ENCODE measurements at regions not wholly inside any gene's neighbourhood (a gene's known extent, or its start where the extent isn't known, plus 50 kb on each side); places are given as distances from the start of the nearest gene placed in this dataset.
A peak's percentile ranks its signal among the peaks of the same experiment; 100 is the strongest.
"Not testable (repeated sequence)": the region's sequence is repeated elsewhere in the genome, so short reads cannot be mapped to it uniquely, and the experiment has no call there.

- H3K4me3 ChIP-seq; H3K27ac ChIP-seq; H3K27me3 ChIP-seq; intact Hi-C loops (cut with DNase I); H3K4me1 ChIP-seq; ATAC-seq; H3K36me3 ChIP-seq; DNase-seq: not testable (repeated sequence)
- peaks cover 0 to 48% (median 9%) of the 10 kb centered on the region in 11 donors for H3K9me3 ChIP-seq
These were observed 50.4 kb upstream of the B3GAT2 start for GRCh38 chr6:71007298-71007697.

GRCh38 chr6:71011871-71012371 is 55.1 kb upstream of the B3GAT2 start:
- no peak for ATAC-seq
- no peak overlapping the region for H3K4me3 ChIP-seq
- intact Hi-C loops (cut with DNase I) = loop anchor here in 8 of 10 donors (5.0 to 10.0 kb wide), 5 partner anchors 305 to 790 kb away; no protein-coding TSS in a partner anchor

GRCh38 chr6:71012866-71013469 is 56.1 kb upstream of the B3GAT2 start:
- Histone ChIP-seq H3K4me1 (no peaks in the 10 kb centered on the region), H3K27me3 (no peaks in the 10 kb centered on the region), H3K4me3 (no peak overlapping the region), H3K27ac (no peak overlapping the region), H3K36me3 (no peaks in the 10 kb centered on the region), H3K9me3 (no peaks in the 10 kb centered on the region)
- DNase-seq (peak in 1 of 2 donors; percentile 36), ATAC-seq (peak in 6 of 8 donors; percentile 55 to 87 (median 76))
- intact Hi-C loops (cut with DNase I) = loop anchor here in 8 of 10 donors (5.0 to 10.0 kb wide), 5 partner anchors 306 to 791 kb away; no protein-coding TSS in a partner anchor
- peak; percentile 49 to 82 (median 78) for TF ChIP-seq CTCF (IDR thresholded peaks at IDR 0.05)
- 34% methylated on average over 5 of the region's 5 CpGs for WGBS, 2 donors

More at GRCh38 chr6:71011871-71012371, 55.1 kb upstream of the B3GAT2 start:
- Histone ChIP-seq H3K4me1 (no peaks in the 10 kb centered on the region), H3K9me3 (peaks cover 0 to 7% (median 0%) of the 10 kb centered on the region in 11 donors), H3K36me3 (no peaks in the 10 kb centered on the region), H3K27me3 (no peaks in the 10 kb centered on the region), H3K27ac (no peak overlapping the region)
- TF ChIP-seq CTCF (IDR thresholded peaks at IDR 0.05) = no peak
- 26 to 27% methylated on average over 1 of the region's 1 CpG for WGBS, 2 donors
- DNase-seq = no peak

- no peak overlapping the region for H3K27ac ChIP-seq
- H3K36me3 ChIP-seq = no peaks in the 10 kb centered on the region
- intact Hi-C loops (cut with DNase I) = loop anchor here in 1 of 10 donors (5.0 to 10.0 kb wide), 2 partner anchors 329 to 648 kb away; no protein-coding TSS in a partner anchor
- H3K27me3 ChIP-seq = no peaks in the 10 kb centered on the region
- no peak for ATAC-seq
- no peaks in the 10 kb centered on the region for H3K4me1 ChIP-seq
- H3K9me3 ChIP-seq = peaks cover 0 to 13% (median 0%) of the 10 kb centered on the region in 11 donors
- H3K4me3 ChIP-seq = no peak overlapping the region
- no peak for TF ChIP-seq CTCF (IDR thresholded peaks at IDR 0.05)
- no peak for DNase-seq
These were observed 58.5 kb upstream of the B3GAT2 start for GRCh38 chr6:71015392-71015791.

GRCh38 chr6:71028236-71028876 is 71.5 kb upstream of the B3GAT2 start:
- no peak for DNase-seq
- Histone ChIP-seq H3K9me3 (no peaks in the 10 kb centered on the region), H3K27me3 (no peaks in the 10 kb centered on the region), H3K4me3 (no peak overlapping the region), H3K27ac (no peak overlapping the region), H3K36me3 (no peaks in the 10 kb centered on the region), H3K4me1 (no peaks in the 10 kb centered on the region)
- ATAC-seq = no peak
- no peak for TF ChIP-seq CTCF (IDR thresholded peaks at IDR 0.05)
- intact Hi-C loops (cut with DNase I) = no loop called here
- WGBS, 2 donors = 82 to 84% methylated on average over 7 of the region's 7 CpGs
